ENCODE measurements at regions not wholly inside any gene's neighbourhood (a gene's known extent, or its start where the extent isn't known, plus 50 kb on each side); places are given as distances from the start of the nearest gene placed in this dataset.

- Histone ChIP-seq H3K36me3 (no peaks in the 10 kb centered on the region), H3K9me3 (no peaks in the 10 kb centered on the region), H3K27me3 (no peaks in the 10 kb centered on the region), H3K4me3 (no peak overlapping the region), H3K27ac (no peak overlapping the region), H3K4me1 (no peaks in the 10 kb centered on the region)
- intact Hi-C loops (cut with DNase I; ENCODE audit: low total_unique reads) = no loop called here
- TF ChIP-seq POLR2A (IDR thresholded peaks at IDR 0.05) = no peak
- no peak for TF ChIP-seq POLR2AphosphoS5 (IDR thresholded peaks at IDR 0.05)
- TF ChIP-seq CTCF (IDR thresholded peaks at IDR 0.05) = no peak
- no peak for DNase-seq (ENCODE audit: low spot score in 2 of 2)
Observed at GRCh38 chr3:132838477-132838876, 116.3 kb upstream of the NPHP3 start.

- no peaks in the 10 kb centered on the region for H3K9me3 ChIP-seq
- no peak for DNase-seq (ENCODE audit: low spot score in 2 of 2)
Observed at GRCh38 chr3:132837615-132838014, 115.4 kb upstream of the NPHP3 start.

GRCh38 chr3:132834356-132834755 is 112.1 kb upstream of the NPHP3 start:
- H3K4me1 ChIP-seq = no peaks in the 10 kb centered on the region
- no peak overlapping the region for H3K27ac ChIP-seq
- no peaks in the 10 kb centered on the region for H3K27me3 ChIP-seq
- DNase-seq (ENCODE audit: low spot score in 2 of 2) = no peak
- H3K4me3 ChIP-seq = no peak overlapping the region
- TF ChIP-seq CTCF (IDR thresholded peaks at IDR 0.05) (no peak), POLR2AphosphoS5 (IDR thresholded peaks at IDR 0.05) (no peak), POLR2A (IDR thresholded peaks at IDR 0.05) (no peak)
- intact Hi-C loops (cut with DNase I; ENCODE audit: low total_unique reads) = no loop called here
- H3K9me3 ChIP-seq = no peaks in the 10 kb centered on the region
- H3K36me3 ChIP-seq = no peaks in the 10 kb centered on the region

More at GRCh38 chr3:132837615-132838014, 115.4 kb upstream of the NPHP3 start:
- Histone ChIP-seq H3K4me1 (no peaks in the 10 kb centered on the region), H3K27me3 (no peaks in the 10 kb centered on the region), H3K4me3 (no peak overlapping the region), H3K27ac (no peak overlapping the region), H3K36me3 (no peaks in the 10 kb centered on the region)
- TF ChIP-seq CTCF (IDR thresholded peaks at IDR 0.05) (no peak), POLR2A (IDR thresholded peaks at IDR 0.05) (no peak), POLR2AphosphoS5 (IDR thresholded peaks at IDR 0.05) (no peak)
- intact Hi-C loops (cut with DNase I; ENCODE audit: low total_unique reads) = no loop called here

- no peaks in the 10 kb centered on the region for H3K27me3 ChIP-seq
- H3K4me3 ChIP-seq = no peak overlapping the region
- H3K9me3 ChIP-seq = no peaks in the 10 kb centered on the region
- H3K4me1 ChIP-seq = no peaks in the 10 kb centered on the region
- no peak overlapping the region for H3K27ac ChIP-seq
- no peak for DNase-seq (ENCODE audit: low spot score in 2 of 2)
- intact Hi-C loops (cut with DNase I; ENCODE audit: low total_unique reads) = no loop called here
- TF ChIP-seq CTCF (IDR thresholded peaks at IDR 0.05) (no peak), POLR2AphosphoS5 (IDR thresholded peaks at IDR 0.05) (no peak), POLR2A (IDR thresholded peaks at IDR 0.05) (no peak)
- H3K36me3 ChIP-seq = no peaks in the 10 kb centered on the region
Observed at GRCh38 chr3:132829101-132829500, 106.9 kb upstream of the NPHP3 start.

GRCh38 chr3:132822837-132823236 is 100.6 kb upstream of the NPHP3 start:
- H3K27ac ChIP-seq = no peak overlapping the region
- DNase-seq (ENCODE audit: low spot score in 2 of 2) = no peak
- intact Hi-C loops (cut with DNase I; ENCODE audit: low total_unique reads) = no loop called here
- H3K27me3 ChIP-seq = no peaks in the 10 kb centered on the region
- no peak overlapping the region for H3K4me3 ChIP-seq
- no peaks in the 10 kb centered on the region for H3K36me3 ChIP-seq
- H3K9me3 ChIP-seq = no peaks in the 10 kb centered on the region
- H3K4me1 ChIP-seq = no peaks in the 10 kb centered on the region
- no peak for TF ChIP-seq POLR2AphosphoS5 (IDR thresholded peaks at IDR 0.05)
- no peak for TF ChIP-seq CTCF (IDR thresholded peaks at IDR 0.05)
- no peak for TF ChIP-seq POLR2A (IDR thresholded peaks at IDR 0.05)

All from breast epithelium (tissue), 4 donors.